Body of pancreas (tissue), 4 donors: ENCODE measurements at regions not wholly inside any gene's neighbourhood (a gene's known extent, or its start where the extent isn't known, plus 50 kb on each side); places are given as distances from the start of the nearest gene placed in this dataset.

Experiments
- ATAC-seq: fragments of 150-250 bp; one replicate; pipeline ENCODE4 v1.9.1; 2016
- DNase-seq, 4 donors: peaks; one replicate each; pipeline ENCODE4 v3.0.0-alpha.2; 2019
- H3K27ac ChIP-seq, 4 donors: fragments of 200-600 bp; sonication (generic); 1 replicate in 3 of 4; 2 replicates in 1 of 4; pipeline versions ENCODE4 v1.5.1 to v1.6.1; 2016 to 2019; ENCODE audit warnings: mild to moderate bottlenecking in 1 of 4, mixed read lengths in 1 of 4, moderate library complexity in 1 of 4
- H3K27me3 ChIP-seq, 2 donors: fragments of 200-600 bp; sonication (generic); one replicate each; pipeline ENCODE4 v1.6.0; 2016; ENCODE audit warnings: mild to moderate bottlenecking in 1 of 2
- H3K36me3 ChIP-seq, 2 donors: fragments of 200-600 bp; sonication (generic); replicated peaks in 1 of 2; 2 replicates each; pipeline ENCODE4 v1.5.1; 2016; ENCODE audit warnings: low read depth in 2 of 2; ENCODE audit not compliant: insufficient read depth in 1 of 2
- H3K4me1 ChIP-seq: fragments of 200-600 bp; sonication (generic); one replicate; pipeline ENCODE4 v1.6.0; 2016
- H3K4me3 ChIP-seq, 2 donors: fragments of 200-600 bp; sonication (generic); 1 replicate in 1 of 2; 2 replicates in 1 of 2; pipeline ENCODE4 v1.5.1; 2016 to 2019
- H3K9me3 ChIP-seq, 3 donors: fragments of 200-600 bp; sonication (generic); 1 replicate in 2 of 3; 2 replicates in 1 of 3; pipeline ENCODE4 v1.5.1; 2016
- POLR2A ChIP-seq, 3 donors: fragments of 450-650 bp; IDR thresholded peaks; one replicate each; pipeline ENCODE4 v1.6.1; 2016; ENCODE audit warnings: antibody characterized with exemption in 3 of 3, mild to moderate bottlenecking in 2 of 3
- WGBS, 2 donors: methylation state at CpG; one replicate each; pipeline ENCODE4 v1.1.5; 2017; 5-methylcytosine and 5-hydroxymethylcytosine counted together
- intact Hi-C: fragments of 100-400 bp; cut with DNase I; formaldehyde crosslinking; loops from one replicate; pipeline ENCODE4 v1.15.1; 2023
- TF ChIP-seq, protein P1 (sequence below), 7 experiments: fragments of 450-650 bp in 4 of 7; fragments of 200-600 bp in 3 of 7; sonication (generic) in 3 of 7; IDR thresholded peaks; one replicate each; pipeline ENCODE4 v1.5.1; 2016 to 2019; ENCODE audit warnings: antibody characterized with exemption in 7 of 7

DNA sequence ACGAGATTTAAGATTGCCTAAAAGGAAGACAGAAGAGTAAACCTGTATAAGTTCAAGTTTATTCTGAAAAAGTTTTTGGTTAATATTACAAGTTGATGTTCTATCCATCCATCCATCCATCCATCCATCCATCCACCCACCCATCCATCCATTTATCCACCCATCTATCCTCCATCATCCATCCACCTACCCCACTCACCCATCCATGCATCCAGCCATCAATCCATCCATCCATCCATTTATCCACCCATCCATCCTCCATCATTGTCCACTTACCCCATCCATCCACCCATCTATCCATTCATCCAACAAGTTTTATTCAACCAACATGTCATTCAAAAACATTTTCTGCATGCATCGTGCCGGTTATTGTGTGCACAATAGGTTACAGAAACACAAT lies 89.3 kb downstream of the ZBTB18 start:
- no peak overlapping the region for H3K27ac ChIP-seq
- WGBS, 2 donors, result 85 to 86% methylated on average over 3 of the region's 3 CpGs
- TF ChIP-seq POLR2A (IDR thresholded peaks at IDR 0.05), result no peak
- TF ChIP-seq, protein P1, sequence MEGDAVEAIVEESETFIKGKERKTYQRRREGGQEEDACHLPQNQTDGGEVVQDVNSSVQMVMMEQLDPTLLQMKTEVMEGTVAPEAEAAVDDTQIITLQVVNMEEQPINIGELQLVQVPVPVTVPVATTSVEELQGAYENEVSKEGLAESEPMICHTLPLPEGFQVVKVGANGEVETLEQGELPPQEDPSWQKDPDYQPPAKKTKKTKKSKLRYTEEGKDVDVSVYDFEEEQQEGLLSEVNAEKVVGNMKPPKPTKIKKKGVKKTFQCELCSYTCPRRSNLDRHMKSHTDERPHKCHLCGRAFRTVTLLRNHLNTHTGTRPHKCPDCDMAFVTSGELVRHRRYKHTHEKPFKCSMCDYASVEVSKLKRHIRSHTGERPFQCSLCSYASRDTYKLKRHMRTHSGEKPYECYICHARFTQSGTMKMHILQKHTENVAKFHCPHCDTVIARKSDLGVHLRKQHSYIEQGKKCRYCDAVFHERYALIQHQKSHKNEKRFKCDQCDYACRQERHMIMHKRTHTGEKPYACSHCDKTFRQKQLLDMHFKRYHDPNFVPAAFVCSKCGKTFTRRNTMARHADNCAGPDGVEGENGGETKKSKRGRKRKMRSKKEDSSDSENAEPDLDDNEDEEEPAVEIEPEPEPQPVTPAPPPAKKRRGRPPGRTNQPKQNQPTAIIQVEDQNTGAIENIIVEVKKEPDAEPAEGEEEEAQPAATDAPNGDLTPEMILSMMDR (IDR thresholded peaks at IDR 0.05), result no peak
- H3K27me3 ChIP-seq, result no peaks in the 10 kb centered on the region
- no peaks in the 10 kb centered on the region for H3K9me3 ChIP-seq
- H3K4me1 ChIP-seq, result no peaks in the 10 kb centered on the region
- no peak for ATAC-seq
- DNase-seq, result no peak
- H3K36me3 ChIP-seq, result no peaks in the 10 kb centered on the region
- intact Hi-C loops, result no loop called here
- H3K4me3 ChIP-seq, result no peak overlapping the region

DNA sequence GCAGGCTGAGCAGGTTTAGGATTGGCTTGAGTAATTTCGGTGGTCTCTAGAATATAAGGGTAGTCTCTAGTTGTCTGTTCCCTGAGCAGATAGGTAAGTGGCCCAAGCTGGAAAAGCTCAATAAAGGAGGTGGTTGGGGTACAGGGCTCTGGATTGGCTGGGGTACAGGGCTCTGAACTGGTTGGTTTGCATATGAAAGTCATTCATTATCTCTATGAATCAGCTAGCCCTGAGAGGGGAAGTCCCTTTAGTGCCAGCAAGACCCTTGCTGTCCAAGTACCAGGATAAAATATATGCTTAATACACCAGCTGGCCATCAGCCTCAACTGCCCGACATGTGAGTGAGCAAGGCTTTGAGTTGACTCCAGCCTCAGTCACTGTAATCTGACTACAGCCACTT lies 93.0 kb downstream of the ZBTB18 start:
- H3K36me3 ChIP-seq, result no peaks in the 10 kb centered on the region
- H3K27me3 ChIP-seq, result no peaks in the 10 kb centered on the region
- TF ChIP-seq, protein P1 (IDR thresholded peaks at IDR 0.05), result no peak
- no peak for TF ChIP-seq POLR2A (IDR thresholded peaks at IDR 0.05)
- 79 to 81% methylated on average over 2 of the region's 2 CpGs for WGBS, 2 donors
- no peak for DNase-seq
- ATAC-seq, result no peak
- no peak overlapping the region for H3K27ac ChIP-seq
- no peaks in the 10 kb centered on the region for H3K4me1 ChIP-seq
- H3K9me3 ChIP-seq, result no peaks in the 10 kb centered on the region
- H3K4me3 ChIP-seq, result no peak overlapping the region
- intact Hi-C loops, result no loop called here

DNA sequence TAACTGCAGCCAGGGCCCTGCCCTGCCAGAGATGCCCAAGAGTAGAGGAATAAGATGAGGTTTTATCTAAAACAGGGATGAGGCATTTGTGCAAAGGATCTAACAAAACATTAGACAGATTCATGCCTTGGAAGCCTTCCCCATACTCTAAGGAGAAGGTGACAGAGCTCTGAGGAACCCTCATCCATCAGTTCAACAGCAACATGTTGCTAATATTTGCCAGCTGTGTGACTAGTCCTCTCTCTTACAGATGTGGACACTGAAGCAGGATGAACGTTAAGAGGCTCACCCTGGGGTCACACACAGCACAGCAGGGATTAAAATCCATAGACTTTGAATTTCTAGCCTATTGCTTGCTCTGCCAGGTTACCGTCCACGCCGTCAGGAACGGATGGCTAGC lies 99.0 kb downstream of the ZBTB18 start:
- H3K27me3 ChIP-seq, result no peaks in the 10 kb centered on the region
- no peaks in the 10 kb centered on the region for H3K36me3 ChIP-seq
- intact Hi-C loops, result no loop called here
- H3K4me3 ChIP-seq, result no peak overlapping the region
- 73 to 76% methylated on average over 5 of the region's 5 CpGs for WGBS, 2 donors
- no peak overlapping the region for H3K27ac ChIP-seq
- TF ChIP-seq POLR2A (IDR thresholded peaks at IDR 0.05), result no peak
- TF ChIP-seq, protein P1 (IDR thresholded peaks at IDR 0.05), result no peak
- H3K9me3 ChIP-seq, result no peaks in the 10 kb centered on the region
- peaks cover 5% of the 10 kb centered on the region for H3K4me1 ChIP-seq
- DNase-seq (no peak), ATAC-seq (no peak)

DNA sequence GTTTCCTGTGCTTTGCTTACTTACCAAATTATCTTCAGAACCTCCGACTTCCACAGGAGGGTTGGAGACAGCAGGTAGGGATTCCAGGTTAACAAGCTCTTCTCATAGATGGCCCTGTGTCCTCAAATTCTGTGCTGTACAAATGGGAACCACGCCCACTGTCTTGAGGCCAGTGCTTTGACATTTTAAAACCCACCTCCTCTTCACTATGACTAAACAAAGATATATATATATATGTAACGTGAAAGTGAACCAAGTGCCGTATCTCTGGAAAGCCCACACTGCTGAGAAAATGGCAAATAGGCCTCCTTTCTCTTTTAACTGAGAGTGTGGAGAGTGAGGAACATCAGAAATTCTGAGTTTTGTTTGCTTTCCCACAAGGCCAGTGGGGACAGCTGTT lies 99.6 kb downstream of the ZBTB18 start:
- ATAC-seq, result no peak
- WGBS, 2 donors, result 69 to 78% methylated on average over 4 of the region's 4 CpGs

DNA sequence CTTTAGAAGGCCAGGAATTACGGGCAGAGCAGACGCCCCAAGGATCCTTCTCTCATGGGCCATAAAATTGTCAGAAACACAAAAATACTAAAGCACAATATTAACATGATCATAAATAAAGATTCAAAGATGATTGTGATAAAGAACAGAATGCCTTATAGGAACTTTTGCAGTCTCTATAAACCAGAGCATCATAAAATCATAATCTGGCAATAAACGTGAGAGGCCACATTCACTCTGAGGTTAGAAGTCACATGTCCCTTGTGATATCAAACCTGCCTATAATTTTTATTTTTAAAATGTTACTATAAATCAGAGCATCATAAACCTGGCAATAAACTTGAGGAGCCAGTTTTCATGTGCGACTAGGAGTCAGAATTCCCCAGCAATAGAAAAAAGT lies 100.5 kb downstream of the ZBTB18 start:
- 71 to 75% methylated on average over 4 of the region's 4 CpGs for WGBS, 2 donors
- H3K9me3 ChIP-seq, result no peaks in the 10 kb centered on the region
- intact Hi-C loops, result no loop called here
- DNase-seq (no peak), ATAC-seq (no peak)
- no peaks in the 10 kb centered on the region for H3K27me3 ChIP-seq
- TF ChIP-seq POLR2A (IDR thresholded peaks at IDR 0.05), result no peak
- H3K36me3 ChIP-seq, result no peaks in the 10 kb centered on the region
- H3K4me3 ChIP-seq, result no peak overlapping the region
- peaks cover 8% of the 10 kb centered on the region for H3K4me1 ChIP-seq
- no peak overlapping the region for H3K27ac ChIP-seq

More for the DNA sequence above, 99.6 kb downstream of the ZBTB18 start:
- Histone ChIP-seq H3K4me3 (no peak overlapping the region), H3K27me3 (no peaks in the 10 kb centered on the region), H3K27ac (no peak overlapping the region), H3K4me1 (peaks cover 8% of the 10 kb centered on the region), H3K9me3 (no peaks in the 10 kb centered on the region), H3K36me3 (no peaks in the 10 kb centered on the region)
- intact Hi-C loops, result no loop called here
- TF ChIP-seq POLR2A (IDR thresholded peaks at IDR 0.05), result no peak
- TF ChIP-seq, protein P1 (IDR thresholded peaks at IDR 0.05), result no peak
- DNase-seq, result no peak
